HEK293 (cell line): ENCODE measurements at regions not wholly inside any gene's neighbourhood (a gene's known extent, or its start where the extent isn't known, plus 50 kb on each side); places are given as distances from the start of the nearest gene placed in this dataset.
"Not testable (repeated sequence)": the region's sequence is repeated elsewhere in the genome, so short reads cannot be mapped to it uniquely, and the experiment has no call there.

Source experiments
- CTCF ChIA-PET: fragments of 350-600 bp; formaldehyde crosslinking; extraction: SDS; loops from one replicate; lab custom pipeline; 2021; ENCODE audit warnings: antibody characterized with exemption; lab: Yijun Ruan, JAX
- POLR2A ChIA-PET: fragments of 300-600 bp; formaldehyde crosslinking; extraction: SDS; loops from one replicate; lab custom pipeline; 2020; ENCODE audit warnings: antibody characterized with exemption, inconsistent platforms; lab: Yijun Ruan, JAX
- H3K27ac ChIP-seq: fragments of 200-500 bp; sonication (Bioruptor generic); 2 replicates; pipeline ENCODE4 v1.5.1; 2014; ENCODE audit warnings: low read depth, low read length, control low read depth, inconsistent platforms; ENCODE audit errors: extremely low read depth
- H3K36me3 ChIP-seq, 2 experiments: fragments of 200-500 bp in 1 of 2; sonication (Bioruptor generic) in 1 of 2; 1 replicate in 1 of 2; 2 replicates in 1 of 2; pipeline ENCODE4 v1.5.1; 2014 to 2017; ENCODE audit warnings: inconsistent platforms in 2 of 2, low read length in 2 of 2; ENCODE audit not compliant: control insufficient read depth in 2 of 2, insufficient read depth in 1 of 2
- H3K4me1 ChIP-seq: fragments of 200-500 bp; sonication (Bioruptor generic); 2 replicates; pipeline ENCODE4 v1.5.1; 2014; ENCODE audit warnings: mild to moderate bottlenecking, low read length, inconsistent platforms; ENCODE audit not compliant: control insufficient read depth, insufficient read depth
- H3K4me3 ChIP-seq: 2 replicates; pipeline ENCODE4 v1.5.1; 2011; ENCODE audit warnings: low read depth, mild to moderate bottlenecking, control low read depth, low read length, moderate library complexity
- H3K9me3 ChIP-seq: fragments of 200-500 bp; sonication (Bioruptor generic); 2 replicates; pipeline ENCODE4 v1.5.1; 2014; ENCODE audit warnings: low read depth, low read length, inconsistent platforms; ENCODE audit not compliant: control insufficient read depth, insufficient read depth
- MZF1 ChIP-seq: fragments of 450-650 bp; formaldehyde crosslinking; IDR thresholded peaks from 2 replicates; pipeline ENCODE4 v1.5.1; 2017; ENCODE audit warnings: missing biosample characterization, missing genetic modification characterization, borderline replicate concordance
- PRDM1 ChIP-seq: fragments of 450-650 bp; formaldehyde crosslinking; IDR thresholded peaks from 2 replicates; pipeline ENCODE4; 2016; ENCODE audit warnings: missing biosample characterization, missing genetic modification characterization
- PRDM2 ChIP-seq: fragments of 450-650 bp; formaldehyde crosslinking; IDR thresholded peaks from 2 replicates; pipeline ENCODE4 v1.5.1; 2016; ENCODE audit warnings: missing biosample characterization, missing genetic modification characterization, borderline replicate concordance
- REPIN1 ChIP-seq: fragments of 450-650 bp; formaldehyde crosslinking; IDR thresholded peaks from 2 replicates; pipeline ENCODE4 v1.5.1; 2017; ENCODE audit warnings: missing biosample characterization, missing genetic modification characterization, low read depth
- REST ChIP-seq: fragments of 450-650 bp; formaldehyde crosslinking; IDR thresholded peaks from 2 replicates; pipeline ENCODE4 v1.5.1; 2016; ENCODE audit warnings: missing biosample characterization, missing genetic modification characterization
- ZNF423 ChIP-seq: fragments of 450-650 bp; formaldehyde crosslinking; IDR thresholded peaks from 2 replicates; pipeline ENCODE4 v1.5.1; 2016; ENCODE audit warnings: missing biosample characterization, missing genetic modification characterization
- ZNF555 ChIP-seq: fragments of 450-650 bp; formaldehyde crosslinking; conservative IDR thresholded peaks from 2 replicates; pipeline ENCODE4 v1.5.1; 2017; ENCODE audit warnings: missing biosample characterization, mild to moderate bottlenecking, missing genetic modification characterization, inconsistent platforms
- ZNF747 ChIP-seq: fragments of 450-650 bp; formaldehyde crosslinking; IDR thresholded peaks from 2 replicates; pipeline ENCODE4 v1.5.1; 2016; ENCODE audit warnings: missing biosample characterization, missing genetic modification characterization
- TF ChIP-seq, protein P1 (sequence below): fragments of 450-650 bp; formaldehyde crosslinking; IDR thresholded peaks from 2 replicates; pipeline ENCODE4 v1.5.1; 2016; ENCODE audit warnings: missing biosample characterization, missing genetic modification characterization

- TF ChIP-seq PRDM1: no peak
- TF ChIP-seq ZNF747 (tag by site-specific recombination): no peak
- TF ChIP-seq PRDM2 (tag by site-specific recombination): no peak
- no peak for TF ChIP-seq REPIN1 (tag by site-specific recombination)
- TF ChIP-seq, protein P1, sequence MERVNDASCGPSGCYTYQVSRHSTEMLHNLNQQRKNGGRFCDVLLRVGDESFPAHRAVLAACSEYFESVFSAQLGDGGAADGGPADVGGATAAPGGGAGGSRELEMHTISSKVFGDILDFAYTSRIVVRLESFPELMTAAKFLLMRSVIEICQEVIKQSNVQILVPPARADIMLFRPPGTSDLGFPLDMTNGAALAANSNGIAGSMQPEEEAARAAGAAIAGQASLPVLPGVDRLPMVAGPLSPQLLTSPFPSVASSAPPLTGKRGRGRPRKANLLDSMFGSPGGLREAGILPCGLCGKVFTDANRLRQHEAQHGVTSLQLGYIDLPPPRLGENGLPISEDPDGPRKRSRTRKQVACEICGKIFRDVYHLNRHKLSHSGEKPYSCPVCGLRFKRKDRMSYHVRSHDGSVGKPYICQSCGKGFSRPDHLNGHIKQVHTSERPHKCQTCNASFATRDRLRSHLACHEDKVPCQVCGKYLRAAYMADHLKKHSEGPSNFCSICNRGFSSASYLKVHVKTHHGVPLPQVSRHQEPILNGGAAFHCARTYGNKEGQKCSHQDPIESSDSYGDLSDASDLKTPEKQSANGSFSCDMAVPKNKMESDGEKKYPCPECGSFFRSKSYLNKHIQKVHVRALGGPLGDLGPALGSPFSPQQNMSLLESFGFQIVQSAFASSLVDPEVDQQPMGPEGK (tag by site-specific recombination): no peak
- TF ChIP-seq REST (tag by site-specific recombination): no peak
- no peak for TF ChIP-seq ZNF423 (tag by site-specific recombination)
- no peak for TF ChIP-seq ZNF555 (tag by site-specific recombination)
- TF ChIP-seq MZF1 (tag by site-specific recombination): no peak
These were observed 438.0 kb upstream of the ZNF337 start (continued) for GRCh38 chr20:26134606-26135005.

GRCh38 chr20:26133794-26134193, 437.1 kb upstream of the ZNF337 start:
- POLR2A ChIA-PET, CTCF ChIA-PET, H3K4me3 ChIP-seq, H3K4me1 ChIP-seq, H3K9me3 ChIP-seq, H3K36me3 ChIP-seq, H3K27ac ChIP-seq: not testable (repeated sequence)

DNA sequence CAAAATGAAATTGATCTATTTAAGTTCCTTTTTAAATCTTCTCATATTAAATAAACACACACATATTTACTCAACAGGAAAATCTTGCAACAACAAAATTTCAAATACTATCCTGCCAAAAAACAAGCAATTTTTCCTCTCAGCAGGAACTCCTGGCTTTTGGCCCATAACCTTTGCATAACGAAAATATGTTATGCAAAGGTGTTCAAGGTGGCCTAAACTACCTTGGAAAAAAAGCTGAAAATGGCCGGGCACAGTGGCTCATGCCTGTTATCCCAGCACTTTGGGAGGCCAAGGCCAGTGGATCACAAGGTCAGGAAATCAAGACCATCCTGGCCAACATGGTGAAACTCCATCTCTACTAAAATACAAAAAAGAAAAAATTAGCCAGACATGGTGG, 424.3 kb upstream of the ZNF337 start:
- POLR2A ChIA-PET, H3K4me3 ChIP-seq, H3K36me3 ChIP-seq, CTCF ChIA-PET, H3K9me3 ChIP-seq, H3K4me1 ChIP-seq, H3K27ac ChIP-seq: not testable (repeated sequence)
